ENCODE measurements at regions not wholly inside any gene's neighbourhood (a gene's known extent, or its start where the extent isn't known, plus 50 kb on each side); places are given as distances from the start of the nearest gene placed in this dataset.

DNA sequence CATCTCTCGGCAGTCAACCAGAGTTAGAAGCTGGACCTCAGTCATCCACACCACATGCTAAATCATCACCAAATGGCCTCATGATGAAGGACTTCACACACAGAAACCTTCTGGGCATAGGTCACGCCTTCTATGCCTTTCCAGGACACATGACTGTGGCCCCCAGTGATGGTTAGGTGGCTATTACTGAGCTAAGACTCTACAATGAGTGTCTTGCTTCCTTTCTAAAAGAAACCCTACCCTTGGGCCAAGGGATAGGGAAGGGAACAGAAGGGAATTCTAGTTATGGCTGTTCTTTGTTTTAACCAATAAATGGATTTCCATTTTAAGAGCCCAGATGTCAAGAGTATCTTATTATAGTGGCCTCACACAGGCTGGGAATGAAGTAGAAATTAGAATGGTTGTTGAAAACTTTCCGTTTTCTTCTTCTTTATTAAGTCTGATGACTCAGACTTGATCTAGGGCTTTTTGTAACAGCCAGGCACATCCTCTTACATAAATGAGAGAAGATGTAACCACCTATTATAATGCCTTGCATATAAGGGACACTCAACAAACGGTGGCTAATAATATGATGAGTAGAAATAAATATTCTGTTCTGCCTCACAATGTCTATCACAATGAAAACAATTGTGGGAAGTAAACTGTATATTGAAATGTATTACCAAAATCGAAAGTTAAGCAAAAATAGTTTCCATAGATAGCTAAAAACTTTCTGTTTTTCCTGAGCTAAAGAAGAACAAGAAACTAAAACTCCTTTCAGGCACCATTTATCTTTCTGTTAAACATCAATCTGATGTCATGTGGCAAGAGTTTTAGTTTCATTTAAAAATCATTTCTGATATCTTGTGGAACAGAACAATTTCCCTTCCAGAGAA, 62.5 kb upstream of the TOMM7 start:
- WGBS, 2 donors (ENCODE audit: low coverage in 1 of 2) = 52 to 59% methylated on average over 3 to 4 of the region's 5 CpGs
- H3K9me3 ChIP-seq = no peaks in the 10 kb centered on the region
- no peaks in the 10 kb centered on the region for H3K4me1 ChIP-seq
- H3K4me3 ChIP-seq = no peak overlapping the region
- ATAC-seq = no peak
- no peak overlapping the region for H3K27ac ChIP-seq
- TF ChIP-seq POLR2AphosphoS5 (IDR thresholded peaks at IDR 0.05) (no peak), CTCF (IDR thresholded peaks at IDR 0.05) (no peak), POLR2A (IDR thresholded peaks at IDR 0.05) (no peak), EP300 (IDR thresholded peaks at IDR 0.05) (no peak)
- H3K27me3 ChIP-seq = no peaks in the 10 kb centered on the region
- H3K36me3 ChIP-seq = no peaks in the 10 kb centered on the region

- H3K9me3 ChIP-seq = no peaks in the 10 kb centered on the region
- no peak overlapping the region for H3K4me3 ChIP-seq
- no peaks in the 10 kb centered on the region for H3K4me1 ChIP-seq
- TF ChIP-seq POLR2A (IDR thresholded peaks at IDR 0.05) (no peak), CTCF (IDR thresholded peaks at IDR 0.05) (no peak)
- no peak for ATAC-seq
- H3K27ac ChIP-seq = no peak overlapping the region
- no peaks in the 10 kb centered on the region for H3K36me3 ChIP-seq
- WGBS, 2 donors (ENCODE audit: low coverage in 1 of 2) = 82 to 87% methylated on average over 2 to 3 of the region's 3 CpGs
- no peaks in the 10 kb centered on the region for H3K27me3 ChIP-seq
Observed at GRCh38 chr7:22882106-22882505, 59.5 kb upstream of the TOMM7 start.

GRCh38 chr7:22879709-22880306, 57.2 kb upstream of the TOMM7 start:
- WGBS, 2 donors (ENCODE audit: low coverage in 1 of 2) = 62 to 68% methylated on average over 6 to 7 of the region's 8 CpGs
- Histone ChIP-seq H3K4me1 (no peaks in the 10 kb centered on the region), H3K36me3 (no peaks in the 10 kb centered on the region), H3K4me3 (no peak overlapping the region), H3K9me3 (no peaks in the 10 kb centered on the region), H3K27me3 (no peaks in the 10 kb centered on the region), H3K27ac (no peak overlapping the region)
- TF ChIP-seq CTCF (IDR thresholded peaks at IDR 0.05) (no peak), POLR2A (IDR thresholded peaks at IDR 0.05) (no peak), EP300 (IDR thresholded peaks at IDR 0.05) (no peak), POLR2AphosphoS5 (IDR thresholded peaks at IDR 0.05) (no peak)
- ATAC-seq = no peak

GRCh38 chr7:22879280-22879679, 56.6 kb upstream of the TOMM7 start:
- Histone ChIP-seq H3K27ac (no peak overlapping the region), H3K4me1 (no peaks in the 10 kb centered on the region), H3K36me3 (no peaks in the 10 kb centered on the region), H3K4me3 (no peak overlapping the region), H3K27me3 (no peaks in the 10 kb centered on the region), H3K9me3 (no peaks in the 10 kb centered on the region)
- TF ChIP-seq POLR2AphosphoS5 (IDR thresholded peaks at IDR 0.05) = no peak
- TF ChIP-seq POLR2A (IDR thresholded peaks at IDR 0.05) = no peak
- TF ChIP-seq CTCF (IDR thresholded peaks at IDR 0.05) = no peak
- no peak for TF ChIP-seq EP300 (IDR thresholded peaks at IDR 0.05)
- WGBS, 2 donors (ENCODE audit: low coverage in 1 of 2) = 73 to 79% methylated on average over 4 of the region's 4 CpGs
- ATAC-seq = no peak
